GM23338 (cell line): ENCODE measurements at regions not wholly inside any gene's neighbourhood (a gene's known extent, or its start where the extent isn't known, plus 50 kb on each side); places are given as distances from the start of the nearest gene placed in this dataset.

Experiments used
- ATAC-seq: fragments of 200-7000 bp; cut with Tn5 transposase; 3 replicates; pipeline ENCODE4 v1.9.1; 2020
- DNase-seq: peaks from one replicate; pipeline ENCODE4 v3.0.0-alpha.2; 2015; ENCODE audit warnings: low spot score
- H2AFZ ChIP-seq: fragments of 200-600 bp; sonication (generic); 2 replicates; pipeline ENCODE4 v1.8.0; 2016; ENCODE audit warnings: antibody characterized with exemption, mild to moderate bottlenecking, moderate library complexity
- H3F3A ChIP-seq: fragments of 200-600 bp; sonication (generic); replicated peaks from 2 replicates; pipeline ENCODE4 v1.8.0; 2017; ENCODE audit warnings: antibody characterized with exemption, mixed run types, low read depth
- H3K27ac ChIP-seq: fragments of 200-600 bp; sonication (generic); 2 replicates; pipeline ENCODE4 v1.6.1; 2016; ENCODE audit warnings: low read depth
- H3K27me3 ChIP-seq: fragments of 200-600 bp; sonication (generic); 2 replicates; pipeline ENCODE4 v1.8.0; 2016; ENCODE audit warnings: mild to moderate bottlenecking, mixed run types, moderate library complexity; ENCODE audit not compliant: insufficient read depth
- H3K36me3 ChIP-seq: fragments of 200-600 bp; sonication (generic); 2 replicates; pipeline ENCODE4 v1.8.0; 2016; ENCODE audit warnings: mild to moderate bottlenecking; ENCODE audit not compliant: insufficient read depth
- H3K4me1 ChIP-seq: fragments of 200-600 bp; sonication (generic); 2 replicates; pipeline ENCODE4 v1.8.0; 2016; ENCODE audit warnings: mild to moderate bottlenecking, moderate library complexity; ENCODE audit not compliant: insufficient read depth
- H3K4me2 ChIP-seq: fragments of 200-600 bp; sonication (generic); 2 replicates; pipeline ENCODE4 v1.7.1; 2017; ENCODE audit warnings: mixed run types
- H3K4me3 ChIP-seq: fragments of 200-600 bp; sonication (generic); 2 replicates; pipeline ENCODE4 v1.6.1; 2016; ENCODE audit warnings: mixed run types
- H3K79me2 ChIP-seq: fragments of 200-600 bp; sonication (generic); replicated peaks from 2 replicates; pipeline ENCODE4 v1.8.0; 2017; ENCODE audit warnings: mild to moderate bottlenecking; ENCODE audit not compliant: insufficient read depth
- H3K9me2 ChIP-seq: fragments of 200-600 bp; sonication (generic); 2 replicates; pipeline ENCODE4 v1.8.0; 2017; ENCODE audit not compliant: insufficient read depth
- H4K20me1 ChIP-seq: fragments of 200-600 bp; sonication (generic); replicated peaks from 2 replicates; pipeline ENCODE4 v1.8.0; 2017; ENCODE audit warnings: mild to moderate bottlenecking; ENCODE audit not compliant: insufficient read depth
- H3K27ac Mint-ChIP-seq: 2 replicates; pipeline ENCODE4 v1.8.0; 2020; ENCODE audit warnings: inconsistent platforms, mild to moderate bottlenecking, moderate library complexity, mixed read lengths
- H3K27me3 Mint-ChIP-seq: 3 replicates; pipeline ENCODE4 v1.8.0; 2022; ENCODE audit warnings: low read depth, mild to moderate bottlenecking, moderate library complexity, mixed read lengths, inconsistent platforms; ENCODE audit not compliant: insufficient read depth, poor library complexity
- H3K36me3 Mint-ChIP-seq: 3 replicates; pipeline ENCODE4 v1.8.0; 2021; ENCODE audit warnings: low read depth, mild to moderate bottlenecking, inconsistent platforms, moderate library complexity, mixed read lengths
- H3K4me1 Mint-ChIP-seq: 3 replicates; pipeline ENCODE4 v1.8.0; 2020; ENCODE audit warnings: mild to moderate bottlenecking, inconsistent platforms, mixed read lengths
- H3K4me3 Mint-ChIP-seq: 3 replicates; pipeline ENCODE4 v1.8.0; 2021; ENCODE audit warnings: moderate library complexity, mild to moderate bottlenecking, inconsistent platforms, mixed read lengths
- H3K9me3 Mint-ChIP-seq: 3 replicates; pipeline ENCODE4 v1.8.0; 2020; ENCODE audit warnings: moderate library complexity, mild to moderate bottlenecking, inconsistent platforms, mixed read lengths
- CREB1 ChIP-seq: fragments of 250-450 bp; sonication (Bioruptor Pico); IDR thresholded peaks from 2 replicates; pipeline ENCODE4 v1.5.0; 2020; ENCODE audit warnings: low read depth, mild to moderate bottlenecking, moderate library complexity
- EZH2 ChIP-seq: fragments of 200-600 bp; sonication (generic); IDR thresholded peaks from one replicate; pipeline ENCODE4 v1.8.0; 2017; ENCODE audit warnings: antibody characterized with exemption, mild to moderate bottlenecking, low read depth; ENCODE audit not compliant: unreplicated experiment
- EZH2phosphoT487 ChIP-seq: fragments of 200-600 bp; sonication (generic); IDR thresholded peaks from one replicate; pipeline ENCODE4 v1.8.1; 2018; ENCODE audit warnings: antibody characterized with exemption; ENCODE audit not compliant: unreplicated experiment
- NANOG ChIP-seq: IDR thresholded peaks from 2 replicates; pipeline ENCODE4 v1.6.1; 2016; ENCODE audit warnings: antibody characterized with exemption, borderline replicate concordance
- POLR2AphosphoS5 ChIP-seq: IDR thresholded peaks from 2 replicates; pipeline ENCODE4 v1.6.1; 2016; ENCODE audit warnings: antibody characterized with exemption, low read depth
- STAT1 ChIP-seq: IDR thresholded peaks from one replicate; pipeline ENCODE4 v1.6.1; 2016; ENCODE audit warnings: antibody characterized with exemption; ENCODE audit not compliant: unreplicated experiment
- ZNF114 ChIP-seq: fragments of 250-450 bp; sonication (Bioruptor Pico); IDR thresholded peaks from 2 replicates; pipeline ENCODE4 v1.5.0; 2020; ENCODE audit warnings: mild to moderate bottlenecking, moderate library complexity
- ZNF331 ChIP-seq: fragments of 250-450 bp; sonication (Bioruptor Pico); IDR thresholded peaks from 2 replicates; pipeline ENCODE4 v1.5.0; 2020; ENCODE audit warnings: low read depth, mild to moderate bottlenecking, moderate library complexity
- TF ChIP-seq, protein P1 (sequence below): IDR thresholded peaks from 2 replicates; pipeline ENCODE4 v1.6.1; 2016; ENCODE audit warnings: antibody characterized with exemption

DNA sequence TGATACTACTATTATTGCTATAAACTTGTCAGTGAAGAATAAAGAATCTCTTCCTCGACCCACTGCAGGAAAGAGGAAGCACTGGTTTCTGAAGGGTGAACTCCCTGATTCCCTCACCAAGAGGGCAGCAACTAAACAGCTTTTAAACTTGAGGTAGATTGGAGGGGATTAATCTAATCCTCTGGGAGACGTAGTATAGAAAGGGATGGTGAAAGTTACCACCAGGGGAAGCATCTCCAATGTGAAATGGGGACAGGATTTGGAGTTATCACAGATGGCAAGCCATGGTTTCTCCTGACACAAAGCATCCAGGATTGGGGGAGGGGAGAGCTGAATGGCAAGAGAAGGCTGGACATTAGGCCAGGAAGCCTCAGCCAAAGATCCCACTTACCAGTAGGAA lies 62.7 kb upstream of the PTPN13 start:
- H2AFZ ChIP-seq: no peak overlapping the region
- no peaks in the 10 kb centered on the region for H3F3A ChIP-seq
- ATAC-seq (no peak), DNase-seq (no peak)
- TF ChIP-seq ZNF114: no peak
- no peak for TF ChIP-seq POLR2AphosphoS5
- TF ChIP-seq ZNF331: no peak
- TF ChIP-seq, protein P1, sequence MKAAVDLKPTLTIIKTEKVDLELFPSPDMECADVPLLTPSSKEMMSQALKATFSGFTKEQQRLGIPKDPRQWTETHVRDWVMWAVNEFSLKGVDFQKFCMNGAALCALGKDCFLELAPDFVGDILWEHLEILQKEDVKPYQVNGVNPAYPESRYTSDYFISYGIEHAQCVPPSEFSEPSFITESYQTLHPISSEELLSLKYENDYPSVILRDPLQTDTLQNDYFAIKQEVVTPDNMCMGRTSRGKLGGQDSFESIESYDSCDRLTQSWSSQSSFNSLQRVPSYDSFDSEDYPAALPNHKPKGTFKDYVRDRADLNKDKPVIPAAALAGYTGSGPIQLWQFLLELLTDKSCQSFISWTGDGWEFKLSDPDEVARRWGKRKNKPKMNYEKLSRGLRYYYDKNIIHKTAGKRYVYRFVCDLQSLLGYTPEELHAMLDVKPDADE: no peak
- TF ChIP-seq STAT1: no peak
- H3K27ac ChIP-seq: no peak overlapping the region
- Mint-ChIP-seq H3K4me1 (no peaks in the 10 kb centered on the region), H3K27ac (no peak overlapping the region), H3K9me3 (no peaks in the 10 kb centered on the region), H3K27me3 (no peaks in the 10 kb centered on the region), H3K4me3 (no peak overlapping the region), H3K36me3 (no peaks in the 10 kb centered on the region; the same call in 2 of the 3 replicates)
- peaks cover 21% of the 10 kb centered on the region for H3K9me2 ChIP-seq
- H3K27me3 ChIP-seq: no peaks in the 10 kb centered on the region
- no peaks in the 10 kb centered on the region for H4K20me1 ChIP-seq
- no peak overlapping the region for H3K4me2 ChIP-seq
- no peaks in the 10 kb centered on the region for H3K36me3 ChIP-seq
- no peaks in the 10 kb centered on the region for H3K79me2 ChIP-seq
- no peaks in the 10 kb centered on the region for H3K4me1 ChIP-seq
- no peak overlapping the region for H3K4me3 ChIP-seq

DNA sequence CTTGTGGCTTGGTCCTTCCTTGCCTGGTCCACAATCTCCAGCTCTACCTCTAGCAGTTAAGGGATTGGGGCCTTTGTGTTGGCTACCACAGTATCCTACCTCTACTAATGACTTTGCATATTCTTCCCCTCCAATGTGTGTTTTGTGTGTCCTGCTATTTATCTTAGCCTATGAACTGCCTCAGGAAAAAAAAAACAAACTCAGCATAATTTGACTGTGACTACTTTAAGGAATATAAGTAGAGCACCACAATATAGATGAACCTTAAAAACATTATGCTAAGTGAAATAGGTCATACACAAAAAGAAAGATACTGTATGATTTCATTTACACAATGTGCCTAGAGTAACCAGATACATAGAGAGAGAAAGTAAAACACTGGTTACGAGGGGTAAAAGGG lies 61.3 kb upstream of the PTPN13 start:
- DNase-seq: no peak
- Histone ChIP-seq H3K4me1 (no peaks in the 10 kb centered on the region), H3K4me2 (no peak overlapping the region), H3K36me3 (no peaks in the 10 kb centered on the region), H3K9me2 (peaks cover 21% of the 10 kb centered on the region), H3K79me2 (no peaks in the 10 kb centered on the region), H3K27ac (no peak overlapping the region), H4K20me1 (no peaks in the 10 kb centered on the region), H3K27me3 (no peaks in the 10 kb centered on the region), H3F3A (no peaks in the 10 kb centered on the region), H3K4me3 (no peak overlapping the region), H2AFZ (no peak overlapping the region)
- no peaks in the 10 kb centered on the region for H3K4me1 Mint-ChIP-seq
- H3K27me3 Mint-ChIP-seq: no peaks in the 10 kb centered on the region
- H3K4me3 Mint-ChIP-seq: no peak overlapping the region
- no peaks in the 10 kb centered on the region; the same call in 2 of the 3 replicates for H3K36me3 Mint-ChIP-seq
- TF ChIP-seq EZH2phosphoT487 (no peak), ZNF331 (no peak), NANOG (no peak), CREB1 (no peak)
- TF ChIP-seq, protein P1: no peak
- H3K9me3 Mint-ChIP-seq: no peaks in the 10 kb centered on the region; the same call in 2 of the 3 replicates
- H3K27ac Mint-ChIP-seq: no peak overlapping the region
- ATAC-seq: no peak

DNA sequence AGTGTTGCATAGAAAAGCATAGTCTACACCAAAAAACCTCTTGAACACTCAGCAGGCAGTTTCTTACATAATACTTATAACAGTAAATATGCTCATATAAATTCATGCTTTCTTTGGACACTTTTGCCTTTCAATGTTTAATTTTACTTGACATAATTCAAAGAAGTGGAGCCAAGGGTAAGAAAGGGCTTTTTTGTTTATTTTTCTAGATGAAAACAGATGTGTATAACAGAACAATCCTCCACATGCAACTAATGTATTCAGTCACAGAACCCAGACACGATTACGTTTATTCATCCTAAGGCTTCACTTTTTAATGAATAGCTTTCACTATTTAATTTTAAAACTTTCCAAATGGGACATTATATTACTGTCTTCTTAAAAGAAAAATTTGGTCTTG lies 58.0 kb upstream of the PTPN13 start:
- H3K4me1 ChIP-seq: no peaks in the 10 kb centered on the region
- H3K4me2 ChIP-seq: no peak overlapping the region
- no peaks in the 10 kb centered on the region for H3K79me2 ChIP-seq
- no peaks in the 10 kb centered on the region; the same call in 2 of the 3 replicates for H3K9me3 Mint-ChIP-seq
- H3K36me3 Mint-ChIP-seq: no peaks in the 10 kb centered on the region; the same call in 2 of the 3 replicates
- H3K27ac Mint-ChIP-seq: no peak overlapping the region
- H4K20me1 ChIP-seq: no peaks in the 10 kb centered on the region
- no peaks in the 10 kb centered on the region for H3K27me3 ChIP-seq
- peaks cover 21% of the 10 kb centered on the region for H3K9me2 ChIP-seq
- H3K4me3 ChIP-seq: no peak overlapping the region
- peaks cover under 1% of the 10 kb centered on the region; the same call in 1 of the 3 replicates for H3K4me1 Mint-ChIP-seq
- DNase-seq (no peak), ATAC-seq (no peak)
- H3K27ac ChIP-seq: no peak overlapping the region
- H3F3A ChIP-seq: no peaks in the 10 kb centered on the region
- no peak overlapping the region for H3K4me3 Mint-ChIP-seq
- TF ChIP-seq NANOG (no peak), ZNF114 (no peak), ZNF331 (no peak), EZH2phosphoT487 (no peak), EZH2 (no peak)
- H2AFZ ChIP-seq: no peak overlapping the region
- no peaks in the 10 kb centered on the region for H3K36me3 ChIP-seq
- no peaks in the 10 kb centered on the region for H3K27me3 Mint-ChIP-seq
